ENCODE measurements at regions not wholly inside any gene's neighbourhood (a gene's known extent, or its start where the extent isn't known, plus 50 kb on each side); places are given as distances from the start of the nearest gene placed in this dataset.

- 66 to 74% methylated on average over 5 of the region's 5 CpGs for WGBS, 2 donors
- H3K4me1 ChIP-seq (ENCODE audit: control insufficient read depth in 5 of 5, insufficient read depth in 5 of 5, low read length in 5 of 5), result no peaks in the 10 kb centered on the region
Measured at GRCh38 chr20:19113343-19113930, 99.0 kb upstream of the SLC24A3 start.

GRCh38 chr20:19114410-19114809 lies 98.0 kb upstream of the SLC24A3 start:
- DNase-seq, result no peak
- Histone ChIP-seq H3K36me3 (ENCODE audit: control insufficient read depth in 4 of 4, insufficient read depth in 4 of 4, low read length in 4 of 4) (no peaks in the 10 kb centered on the region), H3K27ac (ENCODE audit: low read depth in 1 of 2, low read length in 1 of 2) (no peak overlapping the region), H3K4me1 (ENCODE audit: control insufficient read depth in 5 of 5, insufficient read depth in 5 of 5, low read length in 5 of 5) (no peaks in the 10 kb centered on the region), H3K4me3 (no peak overlapping the region), H3K9me3 (ENCODE audit: control insufficient read depth in 4 of 4, insufficient read depth in 3 of 4, low read length in 3 of 4) (no peaks in the 10 kb centered on the region), H3K9ac (ENCODE audit: insufficient read depth in 1 of 2, low read length in 2 of 2) (no peak overlapping the region), H3K27me3 (ENCODE audit: control insufficient read depth in 3 of 3, insufficient read depth in 3 of 3, low read length in 2 of 3) (no peaks in the 10 kb centered on the region)
- TF ChIP-seq, protein P1, sequence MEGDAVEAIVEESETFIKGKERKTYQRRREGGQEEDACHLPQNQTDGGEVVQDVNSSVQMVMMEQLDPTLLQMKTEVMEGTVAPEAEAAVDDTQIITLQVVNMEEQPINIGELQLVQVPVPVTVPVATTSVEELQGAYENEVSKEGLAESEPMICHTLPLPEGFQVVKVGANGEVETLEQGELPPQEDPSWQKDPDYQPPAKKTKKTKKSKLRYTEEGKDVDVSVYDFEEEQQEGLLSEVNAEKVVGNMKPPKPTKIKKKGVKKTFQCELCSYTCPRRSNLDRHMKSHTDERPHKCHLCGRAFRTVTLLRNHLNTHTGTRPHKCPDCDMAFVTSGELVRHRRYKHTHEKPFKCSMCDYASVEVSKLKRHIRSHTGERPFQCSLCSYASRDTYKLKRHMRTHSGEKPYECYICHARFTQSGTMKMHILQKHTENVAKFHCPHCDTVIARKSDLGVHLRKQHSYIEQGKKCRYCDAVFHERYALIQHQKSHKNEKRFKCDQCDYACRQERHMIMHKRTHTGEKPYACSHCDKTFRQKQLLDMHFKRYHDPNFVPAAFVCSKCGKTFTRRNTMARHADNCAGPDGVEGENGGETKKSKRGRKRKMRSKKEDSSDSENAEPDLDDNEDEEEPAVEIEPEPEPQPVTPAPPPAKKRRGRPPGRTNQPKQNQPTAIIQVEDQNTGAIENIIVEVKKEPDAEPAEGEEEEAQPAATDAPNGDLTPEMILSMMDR (IDR thresholded peaks at IDR 0.05; ENCODE audit: control extremely low read depth, extremely low read depth), result no peak
- ATAC-seq (ENCODE audit: insufficient read depth, low FRiP score), result no peak
- 81 to 85% methylated on average over 2 of the region's 2 CpGs for WGBS, 2 donors

More at GRCh38 chr20:19113343-19113930, 99.0 kb upstream of the SLC24A3 start:
- Histone ChIP-seq H3K27me3 (ENCODE audit: control insufficient read depth in 3 of 3, insufficient read depth in 3 of 3, low read length in 2 of 3) (no peaks in the 10 kb centered on the region), H3K9ac (ENCODE audit: insufficient read depth in 1 of 2, low read length in 2 of 2) (no peak overlapping the region), H3K27ac (ENCODE audit: low read depth in 1 of 2, low read length in 1 of 2) (no peak overlapping the region), H3K9me3 (ENCODE audit: control insufficient read depth in 4 of 4, insufficient read depth in 3 of 4, low read length in 3 of 4) (no peaks in the 10 kb centered on the region), H3K36me3 (ENCODE audit: control insufficient read depth in 4 of 4, insufficient read depth in 4 of 4, low read length in 4 of 4) (no peaks in the 10 kb centered on the region), H3K4me3 (no peak overlapping the region)
- DNase-seq, result no peak
- TF ChIP-seq, protein P1 (IDR thresholded peaks at IDR 0.05; ENCODE audit: control extremely low read depth, extremely low read depth), result no peak
- ATAC-seq (ENCODE audit: insufficient read depth, low FRiP score), result no peak

GRCh38 chr20:19115581-19115980 lies 96.9 kb upstream of the SLC24A3 start:
- TF ChIP-seq, protein P1 (IDR thresholded peaks at IDR 0.05; ENCODE audit: control extremely low read depth, extremely low read depth), result no peak
- Histone ChIP-seq H3K27ac (ENCODE audit: low read depth in 1 of 2, low read length in 1 of 2) (no peak overlapping the region), H3K27me3 (ENCODE audit: control insufficient read depth in 3 of 3, insufficient read depth in 3 of 3, low read length in 2 of 3) (no peaks in the 10 kb centered on the region), H3K9ac (ENCODE audit: insufficient read depth in 1 of 2, low read length in 2 of 2) (no peak overlapping the region), H3K36me3 (ENCODE audit: control insufficient read depth in 4 of 4, insufficient read depth in 4 of 4, low read length in 4 of 4) (no peaks in the 10 kb centered on the region), H3K4me3 (no peak overlapping the region), H3K4me1 (ENCODE audit: control insufficient read depth in 5 of 5, insufficient read depth in 5 of 5, low read length in 5 of 5) (no peaks in the 10 kb centered on the region), H3K9me3 (ENCODE audit: control insufficient read depth in 4 of 4, insufficient read depth in 3 of 4, low read length in 3 of 4) (no peaks in the 10 kb centered on the region)
- 95 to 99% methylated on average over 6 of the region's 6 CpGs for WGBS, 2 donors
- ATAC-seq (ENCODE audit: insufficient read depth, low FRiP score) (no peak), DNase-seq (no peak)

DNA sequence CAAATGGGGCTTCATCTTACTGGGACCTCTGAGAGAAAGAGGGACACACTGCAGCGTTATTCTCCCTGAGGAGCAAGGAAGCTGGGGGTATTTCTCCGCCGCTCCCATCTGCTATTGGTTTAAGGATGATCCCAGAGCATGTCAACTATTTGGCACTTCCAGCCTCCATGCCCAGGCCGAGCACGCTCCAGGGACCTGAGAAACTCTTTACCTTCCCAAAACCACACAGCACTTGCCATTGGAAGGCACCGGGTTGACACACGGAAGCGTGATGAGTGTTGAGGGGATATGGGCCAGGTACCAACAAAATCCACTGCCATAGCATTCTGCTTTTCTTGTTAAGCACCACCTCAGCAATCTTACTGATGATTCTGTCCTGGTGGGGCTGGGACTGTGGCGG lies 92.4 kb upstream of the SLC24A3 start:
- no peaks in the 10 kb centered on the region for H3K9me3 ChIP-seq (ENCODE audit: control insufficient read depth in 4 of 4, insufficient read depth in 3 of 4, low read length in 3 of 4)
- DNase-seq (no peak), ATAC-seq (ENCODE audit: insufficient read depth, low FRiP score) (no peak)
- H3K9ac ChIP-seq (ENCODE audit: insufficient read depth in 1 of 2, low read length in 2 of 2), result no peak overlapping the region
- 88 to 95% methylated on average over 9 of the region's 9 CpGs for WGBS, 2 donors
- no peaks in the 10 kb centered on the region for H3K36me3 ChIP-seq (ENCODE audit: control insufficient read depth in 4 of 4, insufficient read depth in 4 of 4, low read length in 4 of 4)
- no peak overlapping the region for H3K27ac ChIP-seq (ENCODE audit: low read depth in 1 of 2, low read length in 1 of 2)
- TF ChIP-seq, protein P1 (IDR thresholded peaks at IDR 0.05; ENCODE audit: control extremely low read depth, extremely low read depth), result no peak
- H3K4me1 ChIP-seq (ENCODE audit: control insufficient read depth in 5 of 5, insufficient read depth in 5 of 5, low read length in 5 of 5), result no peaks in the 10 kb centered on the region
- no peaks in the 10 kb centered on the region for H3K27me3 ChIP-seq (ENCODE audit: control insufficient read depth in 3 of 3, insufficient read depth in 3 of 3, low read length in 2 of 3)
- no peak overlapping the region for H3K4me3 ChIP-seq
